Small intestine (tissue), 7 donors: ENCODE measurements at regions not wholly inside any gene's neighbourhood (a gene's known extent, or its start where the extent isn't known, plus 50 kb on each side); places are given as distances from the start of the nearest gene placed in this dataset.

Experiments used
- DNase-seq, 2 donors: peaks; one replicate each; pipeline versions ENCODE4 v3.0.0 to v3.0.0-alpha.2; 2013
- FAIRE-seq: peaks from 2 replicates; lab custom pipeline; 2012; peaks lifted over from hg19 to GRCh38; lab: Jason Lieb, UNC
- H3K27ac ChIP-seq, 3 donors: one replicate each; pipeline ENCODE4 v1.5.1; 2013; ENCODE audit warnings: low read length in 2 of 3, mild to moderate bottlenecking in 2 of 3, control low read depth in 1 of 3, inconsistent platforms in 1 of 3, low read depth in 1 of 3, moderate library complexity in 1 of 3
- H3K27me3 ChIP-seq, 3 donors: one replicate each; pipeline ENCODE4 v1.6.1; 2013; ENCODE audit warnings: low read length in 3 of 3, inconsistent platforms in 1 of 3; ENCODE audit not compliant: control insufficient read depth in 3 of 3, insufficient read depth in 3 of 3
- H3K36me3 ChIP-seq, 3 donors: one replicate each; pipeline ENCODE4 v1.6.1; 2013; ENCODE audit warnings: low read length in 3 of 3, inconsistent platforms in 1 of 3, low read depth in 1 of 3, mild to moderate bottlenecking in 1 of 3, moderate library complexity in 1 of 3; ENCODE audit not compliant: control insufficient read depth in 3 of 3, insufficient read depth in 2 of 3
- H3K4me1 ChIP-seq, 3 donors: one replicate each; pipeline ENCODE4 v1.6.1; 2013; ENCODE audit warnings: low read length in 2 of 3, inconsistent platforms in 1 of 3, low read depth in 1 of 3, mild to moderate bottlenecking in 1 of 3, moderate library complexity in 1 of 3; ENCODE audit not compliant: control insufficient read depth in 3 of 3, insufficient read depth in 2 of 3
- H3K4me3 ChIP-seq, 3 donors: one replicate each; pipeline ENCODE4 v1.5.1; 2013; ENCODE audit warnings: low read length in 3 of 3, control low read depth in 1 of 3, inconsistent platforms in 1 of 3, low read depth in 1 of 3, mild to moderate bottlenecking in 1 of 3, moderate library complexity in 1 of 3
- H3K9me3 ChIP-seq, 2 donors: one replicate each; pipeline ENCODE4 v1.6.1; 2013; ENCODE audit warnings: low read depth in 1 of 2, low read length in 1 of 2; ENCODE audit not compliant: control insufficient read depth in 2 of 2, insufficient read depth in 1 of 2
- WGBS, 3 donors: extraction: QIAGEN DNeasy Blood & Tissue Kit; methylation state at CpG; one replicate each; pipeline ENCODE4 v1.1.7; 2013; 5-methylcytosine and 5-hydroxymethylcytosine counted together
- donor health status: healthy with polysubstance abuse.
- donor health status: control.
- donor health status: control.
- donor health status: Bipolar disorder and iron deficiency.
- donor health status: healthy.

DNA sequence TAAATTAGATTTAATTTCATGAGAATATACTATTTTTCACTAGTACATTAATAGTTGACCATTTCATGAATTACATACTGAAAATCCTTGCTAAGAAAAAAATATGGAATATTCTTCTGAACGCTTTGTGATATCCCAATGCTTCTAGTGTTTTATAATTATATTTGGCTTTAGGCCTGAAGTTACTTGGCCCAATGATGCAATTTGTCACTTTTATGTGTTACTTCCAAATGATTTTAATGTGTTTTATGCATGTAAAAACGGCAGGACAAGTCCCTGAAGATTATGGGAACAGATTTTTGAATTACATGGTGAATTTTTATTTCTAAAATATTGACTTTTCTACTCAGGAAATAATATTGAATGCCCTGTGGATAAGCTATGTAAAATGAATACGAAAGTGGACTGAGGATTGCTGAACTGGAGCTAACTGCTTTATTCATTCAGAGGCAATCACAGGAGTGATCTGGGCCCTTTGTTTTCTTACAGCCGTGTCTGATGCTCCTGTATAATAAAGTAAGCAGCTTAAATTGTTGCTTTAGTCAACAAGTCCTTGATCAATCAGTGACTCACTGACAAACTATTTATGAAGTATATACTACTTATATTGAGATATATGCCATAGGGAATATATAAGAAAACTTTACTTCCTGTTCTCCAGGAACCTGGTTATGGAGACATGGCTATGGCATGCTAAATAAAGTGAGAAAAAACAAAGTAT, 543.0 kb upstream of the RGS18 start:
- DNase-seq: no peak
- Histone ChIP-seq H3K4me3 (no peak overlapping the region), H3K27ac (no peak overlapping the region), H3K36me3 (no peaks in the 10 kb centered on the region), H3K4me1 (no peaks in the 10 kb centered on the region), H3K9me3 (peaks cover 0 to 3% of the 10 kb centered on the region in 2 donors), H3K27me3 (no peaks in the 10 kb centered on the region)
- no peak for FAIRE-seq
- WGBS, 3 donors: 69 to 73% (median 72%) methylated on average over 4 of the region's 4 CpGs

GRCh38 chr1:191618181-191618580, 540.1 kb upstream of the RGS18 start:
- Histone ChIP-seq H3K27me3 (no peaks in the 10 kb centered on the region), H3K9me3 (peaks cover 0 to 3% of the 10 kb centered on the region in 2 donors), H3K4me3 (no peak overlapping the region), H3K27ac (no peak overlapping the region), H3K4me1 (no peaks in the 10 kb centered on the region), H3K36me3 (no peaks in the 10 kb centered on the region)
- DNase-seq: no peak
- no peak for FAIRE-seq
- 67 to 88% (median 87%) methylated on average over 2 of the region's 2 CpGs for WGBS, 3 donors

DNA sequence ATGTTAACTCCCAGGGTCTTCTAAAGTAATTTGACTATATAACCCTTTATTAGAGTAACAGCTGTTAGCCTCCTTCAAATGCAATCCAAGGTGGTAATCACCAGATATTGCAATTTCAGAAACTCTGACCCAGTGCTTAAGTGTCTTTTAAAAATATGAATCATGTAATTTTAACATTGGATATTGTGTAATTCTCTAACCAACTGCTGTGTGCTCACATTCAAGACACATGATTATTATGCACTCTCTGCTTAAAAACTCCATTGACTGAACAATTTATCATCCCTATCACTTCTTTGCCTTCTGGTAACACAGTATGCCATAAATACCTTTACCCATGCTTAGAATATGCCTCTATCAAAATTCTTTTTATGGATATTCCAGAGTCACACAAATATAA, 537.4 kb upstream of the RGS18 start:
- Histone ChIP-seq H3K27me3 (no peaks in the 10 kb centered on the region), H3K4me3 (no peak overlapping the region), H3K27ac (no peak overlapping the region), H3K9me3 (peaks cover 0 to 3% of the 10 kb centered on the region in 2 donors), H3K36me3 (no peaks in the 10 kb centered on the region), H3K4me1 (no peaks in the 10 kb centered on the region)
- FAIRE-seq: no peak
- no peak for DNase-seq

GRCh38 chr1:191624044-191624443, 534.2 kb upstream of the RGS18 start:
- no peak overlapping the region for H3K4me3 ChIP-seq
- 80 to 95% (median 91%) methylated on average over 1 of the region's 1 CpG for WGBS, 3 donors
- no peaks in the 10 kb centered on the region for H3K4me1 ChIP-seq
- H3K27ac ChIP-seq: no peak overlapping the region
- H3K27me3 ChIP-seq: no peaks in the 10 kb centered on the region
- no peak for FAIRE-seq
- H3K9me3 ChIP-seq: no peaks in the 10 kb centered on the region
- H3K36me3 ChIP-seq: no peaks in the 10 kb centered on the region
- DNase-seq: no peak

- FAIRE-seq: no peak
- Histone ChIP-seq H3K27ac (no peak overlapping the region), H3K36me3 (no peaks in the 10 kb centered on the region)
Observed at GRCh38 chr1:191629836-191630235, 528.4 kb upstream of the RGS18 start.

GRCh38 chr1:191634801-191635508, 523.3 kb upstream of the RGS18 start:
- Histone ChIP-seq H3K36me3 (no peaks in the 10 kb centered on the region), H3K9me3 (no peaks in the 10 kb centered on the region), H3K4me3 (no peak overlapping the region), H3K27me3 (no peaks in the 10 kb centered on the region), H3K4me1 (no peaks in the 10 kb centered on the region), H3K27ac (no peak overlapping the region)
- DNase-seq: no peak
- WGBS, 3 donors: 64 to 80% (median 71%) methylated on average over 3 of the region's 3 CpGs
- no peak for FAIRE-seq

More at GRCh38 chr1:191629836-191630235, 528.4 kb upstream of the RGS18 start:
- Histone ChIP-seq H3K4me3 (no peak overlapping the region), H3K27me3 (no peaks in the 10 kb centered on the region), H3K9me3 (no peaks in the 10 kb centered on the region), H3K4me1 (no peaks in the 10 kb centered on the region)
- no peak for DNase-seq

- no peaks in the 10 kb centered on the region for H3K36me3 ChIP-seq
- no peaks in the 10 kb centered on the region for H3K27me3 ChIP-seq
- no peaks in the 10 kb centered on the region for H3K4me1 ChIP-seq
- no peaks in the 10 kb centered on the region for H3K9me3 ChIP-seq
- DNase-seq (no peak), FAIRE-seq (no peak)
- H3K4me3 ChIP-seq: no peak overlapping the region
- H3K27ac ChIP-seq: no peak overlapping the region
Observed at GRCh38 chr1:191636345-191636744, 521.9 kb upstream of the RGS18 start.

DNA sequence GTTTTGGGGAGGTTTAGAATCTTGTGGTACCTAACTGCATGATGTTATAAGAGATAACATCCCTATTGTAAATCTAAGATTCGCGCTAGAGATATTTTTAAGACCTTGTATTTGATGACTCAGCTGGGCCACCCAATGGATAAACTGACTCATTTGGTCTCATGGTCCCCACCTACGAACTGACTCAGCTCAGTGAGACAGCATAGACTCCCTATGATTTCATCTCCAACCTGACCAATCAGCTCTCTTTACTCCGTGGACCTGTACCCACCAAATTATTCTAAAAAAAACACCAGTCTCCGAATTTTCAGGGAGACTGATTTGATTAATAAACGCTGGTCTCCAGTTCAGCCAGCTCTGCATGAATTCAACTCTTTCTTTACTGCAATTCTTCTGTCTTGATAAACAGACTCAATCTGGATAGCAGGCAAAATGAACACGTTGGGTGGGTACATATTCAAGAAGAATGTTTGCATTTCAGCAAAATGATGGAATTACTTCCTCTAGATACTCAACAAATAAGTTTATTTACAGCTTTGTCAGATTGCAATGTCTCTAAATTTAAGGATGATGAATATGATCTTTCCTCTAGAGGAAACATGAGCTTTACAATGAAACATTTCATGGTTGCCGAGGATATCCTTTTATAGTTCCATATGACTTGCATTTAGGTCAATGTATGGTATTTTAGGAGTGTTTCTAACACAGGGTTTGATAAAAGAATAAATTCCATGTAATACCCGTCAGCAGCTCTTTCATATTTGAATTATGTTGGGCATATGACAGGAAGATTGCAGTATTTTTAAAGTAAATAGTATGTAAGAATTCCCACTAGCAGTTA, 516.6 kb upstream of the RGS18 start:
- FAIRE-seq: no peak
- no peaks in the 10 kb centered on the region for H3K9me3 ChIP-seq
- no peaks in the 10 kb centered on the region for H3K36me3 ChIP-seq
- no peaks in the 10 kb centered on the region for H3K4me1 ChIP-seq
- no peak overlapping the region for H3K27ac ChIP-seq
- 67 to 74% (median 71%) methylated on average over 9 of the region's 9 CpGs for WGBS, 3 donors
- no peaks in the 10 kb centered on the region for H3K27me3 ChIP-seq
- no peak for DNase-seq
- no peak overlapping the region for H3K4me3 ChIP-seq
